GM12878 (cell line): ENCODE measurements at regions not wholly inside any gene's neighbourhood (a gene's known extent, or its start where the extent isn't known, plus 50 kb on each side); places are given as distances from the start of the nearest gene placed in this dataset.

Experiments used
- ATAC-seq: fragments of 200-7000 bp; cut with Tn5 transposase; 3 replicates; pipeline ENCODE4 v1.9.1; 2020; ENCODE audit warnings: mild to moderate bottlenecking, moderate library complexity
- BruUV-seq: library from RNA; stranded (reverse); fragments of 400-500 nt; replicated peaks from 2 replicates; lab custom pipeline; 2021; lab: Mats Ljungman, UMichigan
- CTCF ChIA-PET: fragments of 300-600 bp; sonication (Branson Sonifier 250); formaldehyde crosslinking; extraction: SDS; loops from one replicate; lab custom pipeline; 2021; ENCODE audit warnings: inconsistent platforms; lab: Yijun Ruan, JAX
- POLR2A ChIA-PET: fragments of 350-600 bp; formaldehyde crosslinking; extraction: SDS; loops from one replicate; lab custom pipeline; 2021; ENCODE audit warnings: inconsistent platforms; lab: Charles Lee
- RAD21 ChIA-PET: fragments of 300-600 bp; sonication (Branson Sonifier 250); formaldehyde crosslinking; loops from one replicate; lab custom pipeline; 2023; ENCODE audit warnings: antibody characterized with exemption; ENCODE audit not compliant: unreplicated experiment; lab: Charles Lee
- SMC1A ChIA-PET: fragments of 300-600 bp; sonication (Branson Sonifier 250); formaldehyde crosslinking; loops from one replicate; lab custom pipeline; 2023; ENCODE audit not compliant: unreplicated experiment, uncharacterized antibody; lab: Charles Lee
- DNase-seq: peaks from one replicate; pipeline ENCODE4 v3.0.0-alpha.2; 2011; ENCODE audit warnings: low read depth, low spot score
- FAIRE-seq: peaks from 3 replicates; lab custom pipeline; 2011; peaks lifted over from hg19 to GRCh38; lab: Jason Lieb, UNC
- H2AFZ ChIP-seq: 2 replicates; pipeline ENCODE4 v1.6.0; 2011; ENCODE audit warnings: low read depth, low read length, control low read depth; ENCODE audit not compliant: control insufficient read depth
- H3K27ac ChIP-seq: 2 replicates; pipeline ENCODE4 v1.5.1; 2011; ENCODE audit warnings: control low read depth; ENCODE audit not compliant: control insufficient read depth, insufficient read depth
- H3K27me3 ChIP-seq, 2 experiments: replicated peaks in 1 of 2; 2 replicates each; pipeline versions ENCODE4 v1.6.0 to v1.6.1; 2011; ENCODE audit warnings: low read length in 1 of 2; ENCODE audit not compliant: control insufficient read depth in 2 of 2, insufficient read depth in 2 of 2
- H3K36me3 ChIP-seq, 2 experiments: 2 replicates each; pipeline ENCODE4 v1.5.1; 2011; ENCODE audit warnings: low read length in 1 of 2; ENCODE audit not compliant: control insufficient read depth in 2 of 2, insufficient read depth in 2 of 2
- H3K4me1 ChIP-seq: 2 replicates; pipeline ENCODE4 v1.6.1; 2011; ENCODE audit warnings: mild to moderate bottlenecking, low read length, moderate library complexity, mixed read lengths; ENCODE audit not compliant: control insufficient read depth, insufficient read depth
- H3K4me2 ChIP-seq: 2 replicates; pipeline ENCODE4 v1.6.0; 2011; ENCODE audit warnings: control low read depth; ENCODE audit not compliant: control insufficient read depth, insufficient read depth
- H3K4me3 ChIP-seq: fragments of 200-600 bp; sonication (generic); 2 replicates; pipeline ENCODE4 v1.5.1; 2016
- H3K79me2 ChIP-seq: 2 replicates; pipeline ENCODE4 v1.6.0; 2011; ENCODE audit warnings: low read length; ENCODE audit not compliant: control insufficient read depth, insufficient read depth
- H3K9ac ChIP-seq: 2 replicates; pipeline ENCODE4 v1.8.0; 2011; ENCODE audit warnings: low read length, control low read depth, mixed read lengths; ENCODE audit not compliant: control insufficient read depth, insufficient read depth
- H3K9me3 ChIP-seq: replicated peaks from 3 replicates; pipeline ENCODE4 v1.5.1; 2011; ENCODE audit warnings: mild to moderate bottlenecking, low read length; ENCODE audit not compliant: control insufficient read depth, insufficient read depth
- H4K20me1 ChIP-seq: 2 replicates; pipeline ENCODE4 v1.6.0; 2011; ENCODE audit not compliant: control insufficient read depth, insufficient read depth
- ATF7 ChIP-seq: fragments of 450-650 bp; IDR thresholded peaks from 2 replicates; pipeline ENCODE4 v1.6.1; 2016; ENCODE audit warnings: low read depth, mild to moderate bottlenecking
- BCL3 ChIP-seq: IDR thresholded peaks from 2 replicates; pipeline ENCODE4 v1.6.1; 2011; ENCODE audit warnings: borderline replicate concordance, low read depth, mild to moderate bottlenecking, moderate library complexity, low read length; ENCODE audit not compliant: insufficient read depth, poor library complexity, severe bottlenecking
- CREB1 ChIP-seq: IDR thresholded peaks from 2 replicates; pipeline ENCODE4 v1.6.1; 2012; ENCODE audit warnings: low read depth, mild to moderate bottlenecking, inconsistent platforms
- CREM ChIP-seq: IDR thresholded peaks from 2 replicates; pipeline ENCODE4 v1.6.1; 2014; ENCODE audit warnings: antibody characterized with exemption, low read depth
- ELK1 ChIP-seq: IDR thresholded peaks from 2 replicates; pipeline ENCODE4 v1.6.1; 2012; ENCODE audit warnings: low read depth, low read length, improper control_type of control experiment
- ESRRA ChIP-seq: IDR thresholded peaks from 2 replicates; pipeline ENCODE4 v1.6.1; 2012; ENCODE audit warnings: mild to moderate bottlenecking, low read length, improper control_type of control experiment
- IKZF2 ChIP-seq, 2 experiments: fragments of 450-650 bp; IDR thresholded peaks; 2 replicates each; pipeline ENCODE4 v1.6.1; 2017; ENCODE audit warnings: mild to moderate bottlenecking in 2 of 2, moderate library complexity in 2 of 2
- IRF4 ChIP-seq: IDR thresholded peaks from 2 replicates; pipeline ENCODE4 v1.6.1; 2011; ENCODE audit warnings: low read depth, low read length
- KAT2A ChIP-seq: conservative IDR thresholded peaks from 2 replicates; pipeline ENCODE4 v1.6.1; 2011; ENCODE audit warnings: low read depth, low read length; ENCODE audit not compliant: control insufficient read depth
- MEF2B ChIP-seq: fragments of 450-650 bp; IDR thresholded peaks from 2 replicates; pipeline ENCODE4 v1.6.1; 2018; ENCODE audit warnings: mild to moderate bottlenecking, moderate library complexity; ENCODE audit not compliant: partially characterized antibody, poor library complexity, severe bottlenecking
- NR2F1 ChIP-seq: fragments of 450-650 bp; conservative IDR thresholded peaks from 2 replicates; pipeline ENCODE4 v1.6.1; 2017; ENCODE audit warnings: mild to moderate bottlenecking
- SMARCA5 ChIP-seq: fragments of 450-650 bp; IDR thresholded peaks from 2 replicates; pipeline ENCODE4 v1.6.1; 2017; ENCODE audit warnings: mild to moderate bottlenecking
- TARDBP ChIP-seq: IDR thresholded peaks from 2 replicates; pipeline ENCODE4 v1.6.1; 2016; ENCODE audit warnings: borderline replicate concordance
- TBL1XR1 ChIP-seq: IDR thresholded peaks from 2 replicates; pipeline ENCODE4 v1.6.1; 2012; ENCODE audit warnings: low read depth, low read length, improper control_type of control experiment
- USF1 ChIP-seq: IDR thresholded peaks from 2 replicates; pipeline ENCODE4 v1.6.1; 2011; ENCODE audit warnings: borderline replicate concordance, low read depth, mild to moderate bottlenecking, moderate library complexity, mixed read lengths, low read length; ENCODE audit not compliant: insufficient read depth; ENCODE audit errors: extremely low read length
- ZSCAN29 ChIP-seq: fragments of 450-650 bp; IDR thresholded peaks from 2 replicates; pipeline ENCODE4 v1.6.1; 2017; ENCODE audit warnings: mild to moderate bottlenecking, moderate library complexity
- WGBS: methylation state at CpG from one replicate; pipeline ENCODE4 v1.1.6; 2016; ENCODE audit warnings: low lambda C conversion rate; ENCODE audit not compliant: insufficient replicate concordance, insufficient coverage; ENCODE audit errors: missing lambda C conversion rate; 5-methylcytosine and 5-hydroxymethylcytosine counted together
- in situ Hi-C: fragments of 300-500 bp; cut with MboI; formaldehyde crosslinking; loops from 9 replicates; pipeline ENCODE4 v1.14.3; 2018; ENCODE audit warnings: mixed read lengths
- intact Hi-C: fragments of 100-400 bp; cut with micrococcal nuclease; formaldehyde crosslinking; loops from one replicate; pipeline ENCODE4 v1.14.2; 2022; ENCODE audit not compliant: unreplicated experiment

GRCh38 chr13:104372095-104372655 is 1306.0 kb upstream of the SLC10A2 start:
- no peak for FAIRE-seq
- Histone ChIP-seq H3K27me3 (no peaks in the 10 kb centered on the region), H4K20me1 (no peaks in the 10 kb centered on the region), H3K4me3 (no peak overlapping the region), H3K4me1 (no peaks in the 10 kb centered on the region), H3K79me2 (no peaks in the 10 kb centered on the region), H3K4me2 (no peak overlapping the region), H3K9me3 (no peaks in the 10 kb centered on the region), H2AFZ (no peak overlapping the region), H3K27ac (no peak overlapping the region), H3K9ac (no peak overlapping the region), H3K36me3 (no peaks in the 10 kb centered on the region)
- ChIA-PET SMC1A (no interaction called here), POLR2A (no interaction called here), RAD21 (no interaction called here), CTCF (no interaction called here)
- WGBS, result 19% methylated on average over 6 of the region's 6 CpGs
- DNase-seq, result no peak
- intact Hi-C loops (no loop called here), in situ Hi-C loops (no loop called here)
- no TSS peak for BruUV-seq
- ATAC-seq, result no peak
- TF ChIP-seq TARDBP (no peak), BCL3 (no peak), ZSCAN29 (no peak), IKZF2 (IDR thresholded peaks at IDR 0.05) (no peak), CREB1 (no peak), IRF4 (no peak), NR2F1 (no peak), ESRRA (no peak), ELK1 (no peak), TBL1XR1 (no peak), SMARCA5 (no peak), CREM (no peak), MEF2B (no peak), ATF7 (no peak), KAT2A (no peak), USF1 (no peak)
